Gastrocnemius medialis (tissue), 4 donors: ENCODE measurements at regions not wholly inside any gene's neighbourhood (a gene's known extent, or its start where the extent isn't known, plus 50 kb on each side); places are given as distances from the start of the nearest gene placed in this dataset.

Experiments
- CTCF ChIP-seq, 5 experiments: fragments of 450-650 bp in 3 of 5; fragments of 200-600 bp in 2 of 5; sonication (generic) in 2 of 5; IDR thresholded peaks in 4 of 5; conservative IDR thresholded peaks in 1 of 5; 1 replicate in 4 of 5; 2 replicates in 1 of 5; pipeline ENCODE4 v1.5.1; 2016 to 2019; ENCODE audit warnings: antibody characterized with exemption in 5 of 5, mild to moderate bottlenecking in 3 of 5, moderate library complexity in 3 of 5
- POLR2A ChIP-seq, 2 donors: fragments of 450-650 bp; IDR thresholded peaks; one replicate each; pipeline ENCODE4 v1.6.1; 2017; ENCODE audit warnings: antibody characterized with exemption in 2 of 2, mild to moderate bottlenecking in 2 of 2, moderate library complexity in 2 of 2

GRCh38 chr12:77239617-77240016 is 174.2 kb upstream of the E2F7 start:
- no peak for TF ChIP-seq CTCF (IDR thresholded peaks at IDR 0.05 in 4 of 5, conservative IDR thresholded peaks at IDR 0.05 in 1 of 5)
- TF ChIP-seq POLR2A (IDR thresholded peaks at IDR 0.05): no peak
